HCT116 (cell line): ENCODE measurements at regions not wholly inside any gene's neighbourhood (a gene's known extent, or its start where the extent isn't known, plus 50 kb on each side); places are given as distances from the start of the nearest gene placed in this dataset.

Experiments
- ATAC-seq: fragments of 200-7000 bp; cut with Tn5 transposase; 2 replicates; pipeline ENCODE4 v1.9.1; 2020; ENCODE audit warnings: mild to moderate bottlenecking, moderate library complexity
- BruUV-seq: library from RNA; stranded (reverse); fragments of 400-500 nt; replicated peaks from 2 replicates; lab custom pipeline; 2021; lab: Mats Ljungman, UMichigan
- CTCF ChIA-PET: fragments of 300-600 bp; sonication (Branson Sonifier 250); formaldehyde crosslinking; loops from one replicate; lab custom pipeline; 2021; ENCODE audit warnings: antibody characterized with exemption; lab: Charles Lee
- POLR2A ChIA-PET: fragments of 300-600, 350-600 bp; sonication (Branson Sonifier 250); formaldehyde crosslinking; loops from one replicate; lab custom pipeline; 2021; ENCODE audit warnings: antibody characterized with exemption; lab: Charles Lee
- RAD21 ChIA-PET, 2 experiments: fragments of 300-600 bp; sonication (Branson Sonifier 250); formaldehyde crosslinking; loops; one replicate each; lab custom pipeline; 2023; ENCODE audit warnings: low total read pairs in 2 of 2; ENCODE audit not compliant: uncharacterized antibody in 2 of 2, unreplicated experiment in 2 of 2, low non-redundant PET in 1 of 2; lab: Charles Lee
- DNase-seq: peaks from one replicate; pipeline ENCODE4 v3.0.0-alpha.2; 2010; ENCODE audit warnings: low read depth, low spot score
- H2AFZ ChIP-seq: fragments of 200-600 bp; shearing (Covaris generic), sonication (generic); 2 replicates; pipeline ENCODE4 v1.6.1; 2017; ENCODE audit warnings: low read depth, mixed run types, mixed read lengths, antibody characterized with exemption, low read length; ENCODE audit not compliant: poor library complexity, severe bottlenecking
- H3K27ac ChIP-seq: 2 replicates; pipeline ENCODE4 v1.5.1; 2012; ENCODE audit warnings: low read depth, low read length
- H3K27me3 ChIP-seq: fragments of 200-600 bp; sonication (generic); 2 replicates; pipeline ENCODE4 v1.6.1; 2016; ENCODE audit warnings: mixed run types, low read length, mixed read lengths; ENCODE audit not compliant: insufficient read depth
- H3K36me3 ChIP-seq, 2 experiments: fragments of 200-500 bp in 1 of 2; fragments of 200-600 bp in 1 of 2; sonication (Bioruptor generic) in 1 of 2; sonication (generic) in 1 of 2; 2 replicates each; pipeline versions ENCODE4 v1.5.1 to v1.6.1; 2014 to 2016; ENCODE audit warnings: low read length in 2 of 2, inconsistent platforms in 1 of 2, mixed read lengths in 1 of 2, mixed run types in 1 of 2; ENCODE audit not compliant: insufficient read depth in 2 of 2, control insufficient read depth in 1 of 2
- H3K4me1 ChIP-seq, 2 experiments: fragments of 200-600 bp in 1 of 2; sonication (generic) in 1 of 2; 2 replicates each; pipeline versions ENCODE4 v1.5.1 to v1.6.1; 2012 to 2017; ENCODE audit warnings: low read length in 2 of 2, inconsistent platforms in 1 of 2, mild to moderate bottlenecking in 1 of 2, mixed read lengths in 1 of 2, mixed run types in 1 of 2, moderate library complexity in 1 of 2; ENCODE audit not compliant: insufficient read depth in 2 of 2, control insufficient read depth in 1 of 2
- H3K4me2 ChIP-seq: fragments of 200-600 bp; sonication (generic); 2 replicates; pipeline ENCODE4 v1.6.1; 2017; ENCODE audit warnings: mixed run types, low read length, mixed read lengths
- H3K4me3 ChIP-seq, 2 experiments: fragments of 200-600 bp in 1 of 2; sonication (generic) in 1 of 2; replicated peaks in 1 of 2; 2 replicates each; pipeline ENCODE4 v1.5.1; 2011 to 2016; ENCODE audit warnings: low read length in 2 of 2, control low read depth in 1 of 2, low read depth in 1 of 2, mild to moderate bottlenecking in 1 of 2, mixed read lengths in 1 of 2, mixed run types in 1 of 2
- H3K79me2 ChIP-seq: fragments of 200-600 bp; sonication (generic); 2 replicates; pipeline ENCODE4 v1.6.1; 2017; ENCODE audit warnings: mild to moderate bottlenecking, mixed run types, low read length, moderate library complexity, mixed read lengths; ENCODE audit not compliant: insufficient read depth
- H3K9ac ChIP-seq: fragments of 200-600 bp; sonication (generic); 2 replicates; pipeline ENCODE4 v1.6.1; 2016; ENCODE audit warnings: low read length, mixed read lengths
- H3K9me2 ChIP-seq: fragments of 200-600 bp; sonication (generic), shearing (Covaris generic); 2 replicates; pipeline ENCODE4 v1.6.1; 2017; ENCODE audit warnings: mixed run types, mild to moderate bottlenecking, moderate library complexity; ENCODE audit not compliant: insufficient read depth
- H3K9me3 ChIP-seq, 2 experiments: fragments of 200-500 bp in 1 of 2; fragments of 200-600 bp in 1 of 2; sonication (Bioruptor generic) in 1 of 2; sonication (generic) in 1 of 2; 2 replicates each; pipeline ENCODE4 v1.6.1; 2014 to 2017; ENCODE audit warnings: low read length in 2 of 2, mixed read lengths in 2 of 2, inconsistent platforms in 1 of 2, low read depth in 1 of 2, mild to moderate bottlenecking in 1 of 2, mixed run types in 1 of 2, moderate library complexity in 1 of 2; ENCODE audit not compliant: control insufficient read depth in 1 of 2, insufficient read depth in 1 of 2
- H4K20me1 ChIP-seq: fragments of 200-600 bp; sonication (generic), shearing (Covaris generic); 2 replicates; pipeline ENCODE4 v1.6.1; 2017; ENCODE audit warnings: mixed run types, mild to moderate bottlenecking, moderate library complexity; ENCODE audit not compliant: insufficient read depth
- CEBPB ChIP-seq: IDR thresholded peaks from 2 replicates; pipeline ENCODE4 v1.6.1; 2012; ENCODE audit warnings: low read depth
- CTCF ChIP-seq, 3 experiments: fragments of 200-600 bp in 1 of 3; sonication (generic) in 1 of 3; IDR thresholded peaks in 2 of 3; conservative IDR thresholded peaks in 1 of 3; 2 replicates each; pipeline ENCODE4 v1.5.1; 2012 to 2017; ENCODE audit warnings: low read depth in 2 of 3, low read length in 2 of 3, antibody characterized with exemption in 1 of 3, borderline replicate concordance in 1 of 3, control low read depth in 1 of 3, mild to moderate bottlenecking in 1 of 3, mixed read lengths in 1 of 3, mixed run types in 1 of 3, moderate library complexity in 1 of 3; ENCODE audit not compliant: insufficient read depth in 1 of 3
- EGR1 ChIP-seq: IDR thresholded peaks from 2 replicates; pipeline ENCODE4 v1.6.1; 2012; ENCODE audit warnings: low read depth
- EZH2 ChIP-seq: fragments of 200-600 bp; sonication (generic); IDR thresholded peaks from 2 replicates; pipeline ENCODE4 v1.6.1; 2017; ENCODE audit warnings: antibody characterized with exemption, mixed run types
- EZH2phosphoT487 ChIP-seq: fragments of 200-600 bp; IDR thresholded peaks from 2 replicates; pipeline ENCODE4 v1.6.1; 2018; ENCODE audit warnings: antibody characterized with exemption, borderline replicate concordance
- FOSL1 ChIP-seq: IDR thresholded peaks from 2 replicates; pipeline ENCODE4 v1.6.1; 2012; ENCODE audit warnings: low read depth
- POLR2A ChIP-seq: IDR thresholded peaks from 2 replicates; pipeline ENCODE4 v1.7.0; 2011; ENCODE audit warnings: borderline replicate concordance; ENCODE audit not compliant: insufficient read depth, insufficient read length; ENCODE audit errors: extremely low read depth
- POLR2AphosphoS5 ChIP-seq: IDR thresholded peaks from 2 replicates; pipeline ENCODE4 v1.6.1; 2011; ENCODE audit warnings: mild to moderate bottlenecking, low read depth, low read length, moderate library complexity
- RAD21 ChIP-seq: IDR thresholded peaks from 2 replicates; pipeline ENCODE4 v1.6.1; 2012; ENCODE audit warnings: low read depth, mild to moderate bottlenecking
- SIN3A ChIP-seq: IDR thresholded peaks from 2 replicates; pipeline ENCODE4 v1.6.1; 2012; ENCODE audit warnings: low read depth
- SP1 ChIP-seq: IDR thresholded peaks from 2 replicates; pipeline ENCODE4 v1.6.1; 2012; ENCODE audit warnings: low read depth
- SRF ChIP-seq: IDR thresholded peaks from 2 replicates; pipeline ENCODE4 v1.6.1; 2012; ENCODE audit warnings: low read depth
- TCF7L2 ChIP-seq: IDR thresholded peaks from 2 replicates; pipeline ENCODE4 v1.7.0; 2011; ENCODE audit warnings: borderline replicate concordance, inconsistent platforms; ENCODE audit not compliant: insufficient read depth, insufficient read length; ENCODE audit errors: extremely low read depth
- ZBTB33 ChIP-seq: IDR thresholded peaks from 2 replicates; pipeline ENCODE4 v1.6.1; 2011; ENCODE audit warnings: mild to moderate bottlenecking, low read length, moderate library complexity; ENCODE audit not compliant: insufficient replicate concordance; ENCODE audit errors: extremely low read depth
- ZFX ChIP-seq: fragments of 450-650 bp; IDR thresholded peaks from 2 replicates; pipeline ENCODE4 v1.6.1; 2017
- ZNF274 ChIP-seq: fragments of 200-500 bp; sonication (Bioruptor generic); IDR thresholded peaks from 2 replicates; pipeline ENCODE4 v1.6.1; 2014; ENCODE audit warnings: mild to moderate bottlenecking, low read depth, low read length, inconsistent platforms
- intact Hi-C: fragments of 100-400 bp; cut with micrococcal nuclease; formaldehyde crosslinking; loops from 2 replicates; pipeline ENCODE4 v1.10.0; 2022
- TF ChIP-seq, protein P1 (sequence below): IDR thresholded peaks from 2 replicates; pipeline ENCODE4 v1.6.1; 2012
- TF ChIP-seq, protein P2 (sequence below): IDR thresholded peaks from 2 replicates; pipeline ENCODE4 v1.6.1; 2012

GRCh38 chr15:77808075-77808474 is 175.4 kb upstream of the LINGO1 start:
- ChIA-PET POLR2A (no interaction called here), RAD21 (no interaction called here), CTCF (no interaction called here)
- Histone ChIP-seq H3K79me2 (no peaks in the 10 kb centered on the region), H3K9ac (no peak overlapping the region), H3K9me3 (no peaks in the 10 kb centered on the region), H3K9me2 (no peaks in the 10 kb centered on the region), H4K20me1 (no peaks in the 10 kb centered on the region), H3K36me3 (no peaks in the 10 kb centered on the region), H3K4me3 (no peak overlapping the region), H2AFZ (no peak overlapping the region), H3K27me3 (no peaks in the 10 kb centered on the region), H3K4me1 (peaks cover 0 to 3% of the 10 kb centered on the region in 2 experiments; a peak in 1 of 4 replicates), H3K4me2 (no peak overlapping the region), H3K27ac (no peak overlapping the region)
- TF ChIP-seq RAD21 (no peak), POLR2A (no peak), SP1 (no peak), TCF7L2 (no peak), EGR1 (no peak), CEBPB (no peak), SIN3A (no peak)
- TF ChIP-seq, protein P1, sequence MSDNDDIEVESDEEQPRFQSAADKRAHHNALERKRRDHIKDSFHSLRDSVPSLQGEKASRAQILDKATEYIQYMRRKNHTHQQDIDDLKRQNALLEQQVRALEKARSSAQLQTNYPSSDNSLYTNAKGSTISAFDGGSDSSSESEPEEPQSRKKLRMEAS: no peak
- intact Hi-C loops: no loop called here
- DNase-seq (no peak), ATAC-seq (no peak)
- BruUV-seq: no TSS peak

DNA sequence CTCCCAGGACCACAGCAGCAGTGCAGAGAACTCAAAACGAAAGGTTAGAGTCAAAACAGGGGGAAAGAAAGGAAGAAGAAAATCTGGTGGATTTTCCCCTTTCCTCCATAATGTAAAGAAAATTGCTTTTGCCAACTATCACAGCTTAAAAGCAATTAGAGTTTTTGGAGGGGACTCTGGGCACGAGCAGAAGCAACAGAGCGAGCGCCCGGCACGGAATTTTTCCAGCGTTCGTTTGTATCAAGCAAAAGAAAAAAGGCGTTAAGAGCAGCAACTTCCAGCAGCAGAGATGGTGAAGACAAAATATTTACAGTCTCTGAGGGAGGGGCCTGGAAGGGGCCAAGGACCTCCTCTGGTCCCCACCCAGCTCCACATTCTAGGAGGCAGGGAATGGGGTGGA is 174.9 kb upstream of the LINGO1 start:
- ChIA-PET RAD21 (no interaction called here), CTCF (no interaction called here), POLR2A (no interaction called here)
- no peak overlapping the region for H2AFZ ChIP-seq
- DNase-seq (no peak), ATAC-seq (no peak)
- intact Hi-C loops: no loop called here
- H3K9me2 ChIP-seq: no peaks in the 10 kb centered on the region
- no peak overlapping the region for H3K27ac ChIP-seq
- no peaks in the 10 kb centered on the region for H3K36me3 ChIP-seq
- no peaks in the 10 kb centered on the region for H4K20me1 ChIP-seq
- H3K9me3 ChIP-seq: no peaks in the 10 kb centered on the region
- peaks cover 0 to 3% of the 10 kb centered on the region in 2 experiments; a peak in 1 of 4 replicates for H3K4me1 ChIP-seq
- no peaks in the 10 kb centered on the region for H3K27me3 ChIP-seq
- H3K79me2 ChIP-seq: no peaks in the 10 kb centered on the region
- no TSS peak for BruUV-seq
- no peak overlapping the region for H3K9ac ChIP-seq
- no peak overlapping the region for H3K4me2 ChIP-seq
- no peak overlapping the region for H3K4me3 ChIP-seq
- TF ChIP-seq POLR2AphosphoS5: no peak
- TF ChIP-seq, protein P1: no peak
- no peak for TF ChIP-seq SP1
- TF ChIP-seq ZBTB33: no peak
- TF ChIP-seq, protein P2, sequence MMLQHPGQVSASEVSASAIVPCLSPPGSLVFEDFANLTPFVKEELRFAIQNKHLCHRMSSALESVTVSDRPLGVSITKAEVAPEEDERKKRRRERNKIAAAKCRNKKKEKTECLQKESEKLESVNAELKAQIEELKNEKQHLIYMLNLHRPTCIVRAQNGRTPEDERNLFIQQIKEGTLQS: no peak
- no peak for TF ChIP-seq CEBPB
- TF ChIP-seq CTCF (IDR thresholded peaks at IDR 0.05 in 2 of 3, conservative IDR thresholded peaks at IDR 0.05 in 1 of 3; ENCODE audit: borderline replicate concordance in 1 of 3, insufficient read depth in 1 of 3, low read depth in 2 of 3, low read length in 2 of 3): no peak
- TF ChIP-seq ZNF274: no peak
- no peak for TF ChIP-seq EZH2phosphoT487
- TF ChIP-seq SRF: no peak
- no peak for TF ChIP-seq ZFX
- TF ChIP-seq FOSL1: no peak
- no peak for TF ChIP-seq SIN3A
- TF ChIP-seq EGR1: no peak
- TF ChIP-seq EZH2: no peak
